Thyroid gland (tissue), 4 donors: ENCODE measurements at regions not wholly inside any gene's neighbourhood (a gene's known extent, or its start where the extent isn't known, plus 50 kb on each side); places are given as distances from the start of the nearest gene placed in this dataset.

Experiments used
- CTCF ChIP-seq, 6 experiments: fragments of 200-600 bp in 3 of 6; fragments of 450-650 bp in 3 of 6; sonication (generic) in 3 of 6; IDR thresholded peaks; one replicate each; pipeline ENCODE4 v1.5.1; 2016 to 2019; ENCODE audit warnings: antibody characterized with exemption in 6 of 6, mild to moderate bottlenecking in 2 of 6, inconsistent platforms in 1 of 6, moderate library complexity in 1 of 6
- POLR2A ChIP-seq, 2 donors: fragments of 450-650 bp; IDR thresholded peaks; one replicate each; pipeline ENCODE4 v1.6.1; 2017; ENCODE audit warnings: antibody characterized with exemption in 2 of 2, mild to moderate bottlenecking in 2 of 2, moderate library complexity in 1 of 2

- no peak for TF ChIP-seq POLR2A (IDR thresholded peaks at IDR 0.05)
- TF ChIP-seq CTCF (IDR thresholded peaks at IDR 0.05): no peak
Observed at GRCh38 chr1:72827278-72827677, 544.9 kb upstream of the NEGR1 start.
